Natural killer cell (primary cell): ENCODE measurements at regions not wholly inside any gene's neighbourhood (a gene's known extent, or its start where the extent isn't known, plus 50 kb on each side); places are given as distances from the start of the nearest gene placed in this dataset.
"Not testable (repeated sequence)": the region's sequence is repeated elsewhere in the genome, so short reads cannot be mapped to it uniquely, and the experiment has no call there.

Experiments used
- ATAC-seq, 3 donors: fragments of 150-1000 bp in 2 of 3; fragments of 200-7000 bp in 1 of 3; cut with Tn5 transposase; 1 replicate in 1 of 3; 2 replicates in 2 of 3; pipeline ENCODE4 v1.10.0; 2021; ENCODE audit warnings: mild to moderate bottlenecking in 2 of 3, moderate library complexity in 2 of 3
- DNase-seq, 2 donors: peaks; one replicate each; pipeline versions ENCODE4 v3.0.0 to v3.0.0-alpha.2; 2013 to 2021; ENCODE audit warnings: mixed read lengths in 1 of 2
- H3K27ac ChIP-seq: one replicate; pipeline ENCODE4 v1.5.1; 2013; ENCODE audit warnings: mild to moderate bottlenecking, low read length
- H3K27me3 ChIP-seq: one replicate; pipeline ENCODE4 v1.6.1; 2013; ENCODE audit warnings: low read length; ENCODE audit not compliant: control insufficient read depth, insufficient read depth
- H3K36me3 ChIP-seq: one replicate; pipeline ENCODE4 v1.6.1; 2013; ENCODE audit warnings: low read length; ENCODE audit not compliant: control insufficient read depth, insufficient read depth
- H3K4me1 ChIP-seq: one replicate; pipeline ENCODE4 v1.6.1; 2013; ENCODE audit warnings: low read length; ENCODE audit not compliant: control insufficient read depth, insufficient read depth
- H3K4me3 ChIP-seq: one replicate; pipeline ENCODE4 v1.5.1; 2013; ENCODE audit warnings: low read length
- H3K9me3 ChIP-seq: one replicate; pipeline ENCODE4 v1.6.1; 2013; ENCODE audit warnings: low read length; ENCODE audit not compliant: control insufficient read depth, insufficient read depth
- H3K27ac Mint-ChIP-seq, 2 donors: one replicate each; pipeline ENCODE4 v1.8.0; 2022; ENCODE audit warnings: mild to moderate bottlenecking in 2 of 2, mixed read lengths in 2 of 2, moderate library complexity in 1 of 2
- H3K27me3 Mint-ChIP-seq, 2 donors: one replicate each; pipeline ENCODE4 v1.8.0; 2022; ENCODE audit warnings: low read depth in 2 of 2, mixed read lengths in 2 of 2
- H3K36me3 Mint-ChIP-seq: one replicate; pipeline ENCODE4 v1.8.0; 2022; ENCODE audit warnings: mixed read lengths
- H3K4me1 Mint-ChIP-seq, 2 donors: one replicate each; pipeline ENCODE4 v1.8.0; 2022; ENCODE audit warnings: mixed read lengths in 2 of 2
- H3K4me3 Mint-ChIP-seq: one replicate; pipeline ENCODE4 v1.8.0; 2022; ENCODE audit warnings: mild to moderate bottlenecking, moderate library complexity, mixed read lengths
- H3K9me3 Mint-ChIP-seq, 2 donors: one replicate each; pipeline ENCODE4 v1.8.0; 2022; ENCODE audit warnings: mixed read lengths in 2 of 2
- CTCF ChIP-seq: fragments of 200-600 bp; IDR thresholded peaks from one replicate; pipeline ENCODE4 v1.8.0; 2022; ENCODE audit warnings: antibody characterized with exemption
- WGBS: methylation state at CpG from one replicate; pipeline ENCODE4 v1.1.7; 2013; ENCODE audit warnings: missing lambda C conversion rate; ENCODE audit not compliant: insufficient coverage; 5-methylcytosine and 5-hydroxymethylcytosine counted together
- intact Hi-C: fragments of 100-400 bp; cut with micrococcal nuclease; formaldehyde crosslinking; loops from one replicate; pipeline ENCODE4 v1.14.2; 2022

- H3K9me3 Mint-ChIP-seq: peaks cover 0 to 3% of the 10 kb centered on the region in 2 donors
- intact Hi-C loops: no loop called here
- no peak overlapping the region for H3K4me3 Mint-ChIP-seq
- no peaks in the 10 kb centered on the region for H3K9me3 ChIP-seq
- no peaks in the 10 kb centered on the region for H3K36me3 Mint-ChIP-seq
- no peaks in the 10 kb centered on the region for H3K36me3 ChIP-seq
- 98% methylated on average over 5 of the region's 5 CpGs for WGBS
- H3K4me1 Mint-ChIP-seq: peaks cover 13 to 14% of the 10 kb centered on the region in 2 donors
- TF ChIP-seq CTCF: no peak
- H3K4me1 ChIP-seq: no peaks in the 10 kb centered on the region
- no peak overlapping the region for H3K4me3 ChIP-seq
- no peak overlapping the region for H3K27ac ChIP-seq
- no peaks in the 10 kb centered on the region for H3K27me3 Mint-ChIP-seq
- ATAC-seq (no peak), DNase-seq (no peak)
- H3K27me3 ChIP-seq: no peaks in the 10 kb centered on the region
- no peak overlapping the region for H3K27ac Mint-ChIP-seq
Observed at GRCh38 chr5:87198010-87198409, 69.7 kb upstream of the RASA1 start.

GRCh38 chr5:87199246-87199645 is 68.4 kb upstream of the RASA1 start:
- H3K27ac Mint-ChIP-seq, H3K4me3 Mint-ChIP-seq, H3K27me3 ChIP-seq, H3K27ac ChIP-seq, H3K27me3 Mint-ChIP-seq, H3K9me3 ChIP-seq, intact Hi-C loops, ATAC-seq, H3K36me3 ChIP-seq, H3K4me1 ChIP-seq, H3K9me3 Mint-ChIP-seq, H3K36me3 Mint-ChIP-seq, H3K4me3 ChIP-seq, DNase-seq: not testable (repeated sequence)
- WGBS: 88% methylated on average over 1 of the region's 1 CpG
- peaks cover 13 to 14% of the 10 kb centered on the region in 2 donors for H3K4me1 Mint-ChIP-seq

- DNase-seq, H3K4me3 ChIP-seq, H3K27me3 Mint-ChIP-seq, H3K27ac Mint-ChIP-seq, intact Hi-C loops, H3K27ac ChIP-seq, H3K4me1 ChIP-seq, H3K9me3 Mint-ChIP-seq, H3K36me3 ChIP-seq, H3K36me3 Mint-ChIP-seq, H3K9me3 ChIP-seq, H3K4me3 Mint-ChIP-seq, H3K27me3 ChIP-seq, ATAC-seq: not testable (repeated sequence)
- H3K4me1 Mint-ChIP-seq: peaks cover 11 to 12% of the 10 kb centered on the region in 2 donors
- 100% methylated on average over 1 of the region's 2 CpGs for WGBS
Observed at GRCh38 chr5:87199704-87200103, 68.0 kb upstream of the RASA1 start.

GRCh38 chr5:87210076-87210475 is 57.6 kb upstream of the RASA1 start:
- no peak overlapping the region for H3K4me3 Mint-ChIP-seq
- Histone ChIP-seq H3K4me1 (no peaks in the 10 kb centered on the region), H3K27me3 (no peaks in the 10 kb centered on the region), H3K27ac (no peak overlapping the region), H3K4me3 (no peak overlapping the region), H3K9me3 (no peaks in the 10 kb centered on the region), H3K36me3 (no peaks in the 10 kb centered on the region)
- no peak overlapping the region for H3K27ac Mint-ChIP-seq
- intact Hi-C loops: no loop called here
- DNase-seq (no peak), ATAC-seq (no peak)
- no peak for TF ChIP-seq CTCF
- no peaks in the 10 kb centered on the region for H3K9me3 Mint-ChIP-seq
- H3K4me1 Mint-ChIP-seq: peaks cover 0 to 3% of the 10 kb centered on the region in 2 donors
- WGBS: 100% methylated on average over 1 of the region's 1 CpG
- H3K36me3 Mint-ChIP-seq: no peaks in the 10 kb centered on the region
- H3K27me3 Mint-ChIP-seq: no peaks in the 10 kb centered on the region

GRCh38 chr5:87210743-87211142 is 56.9 kb upstream of the RASA1 start:
- intact Hi-C loops: no loop called here
- H3K9me3 ChIP-seq: no peaks in the 10 kb centered on the region
- ATAC-seq (no peak), DNase-seq (no peak)
- TF ChIP-seq CTCF: no peak
- H3K36me3 ChIP-seq: no peaks in the 10 kb centered on the region
- Mint-ChIP-seq H3K27ac (no peak overlapping the region), H3K9me3 (no peaks in the 10 kb centered on the region), H3K27me3 (no peaks in the 10 kb centered on the region), H3K36me3 (no peaks in the 10 kb centered on the region), H3K4me1 (peaks cover 0 to 6% of the 10 kb centered on the region in 2 donors), H3K4me3 (no peak overlapping the region)
- no peaks in the 10 kb centered on the region for H3K27me3 ChIP-seq
- H3K27ac ChIP-seq: no peak overlapping the region
- no peaks in the 10 kb centered on the region for H3K4me1 ChIP-seq
- H3K4me3 ChIP-seq: no peak overlapping the region
- no CpG with 5 or more reads among the region's 2 CpGs for WGBS
